SK-N-SH (cell line): ENCODE measurements at regions not wholly inside any gene's neighbourhood (a gene's known extent, or its start where the extent isn't known, plus 50 kb on each side); places are given as distances from the start of the nearest gene placed in this dataset.

Experiments
- CTCF ChIA-PET: fragments of 300-600, 350-600 bp; formaldehyde crosslinking; extraction: SDS; loops from one replicate; lab custom pipeline; 2021; lab: Yijun Ruan, JAX
- POLR2A ChIA-PET: fragments of 350-600 bp; sonication (Branson Sonifier 250); formaldehyde crosslinking; extraction: SDS; loops from one replicate; lab custom pipeline; 2020; ENCODE audit warnings: antibody characterized with exemption, inconsistent platforms; lab: Yijun Ruan, JAX
- DNase-seq: peaks from one replicate; pipeline ENCODE4 v3.0.0; 2012
- H2AFZ ChIP-seq: fragments of 200-600 bp; sonication (generic); 2 replicates; pipeline ENCODE4 v1.8.1; 2016; ENCODE audit warnings: antibody characterized with exemption, mild to moderate bottlenecking, low read depth
- H3F3A ChIP-seq: fragments of 200-600 bp; sonication (generic); replicated peaks from 2 replicates; pipeline ENCODE3; 2016; ENCODE audit warnings: antibody characterized with exemption, mild to moderate bottlenecking; ENCODE audit not compliant: insufficient read depth
- H3K27ac ChIP-seq, 2 experiments: fragments of 200-500 bp in 1 of 2; fragments of 200-600 bp in 1 of 2; sonication (Bioruptor generic) in 1 of 2; sonication (generic), shearing (Covaris generic) in 1 of 2; 2 replicates each; pipeline versions ENCODE4 v1.5.1 to v1.6.1; 2014 to 2016; ENCODE audit warnings: low read depth in 2 of 2, inconsistent platforms in 1 of 2, low read length in 1 of 2, mild to moderate bottlenecking in 1 of 2, mixed read lengths in 1 of 2
- H3K27me3 ChIP-seq: fragments of 200-600 bp; sonication (generic), shearing (Covaris generic); 2 replicates; pipeline ENCODE4 v1.6.1; 2016; ENCODE audit warnings: mixed run types; ENCODE audit not compliant: insufficient read depth
- H3K36me3 ChIP-seq, 2 experiments: fragments of 200-500 bp in 1 of 2; fragments of 200-600 bp in 1 of 2; sonication (Bioruptor generic) in 1 of 2; sonication (generic) in 1 of 2; replicated peaks in 1 of 2; 2 replicates each; pipeline versions ENCODE3 to v1.5.1; 2014 to 2016; ENCODE audit warnings: low read length in 1 of 2, mild to moderate bottlenecking in 1 of 2; ENCODE audit not compliant: insufficient read depth in 2 of 2, control insufficient read depth in 1 of 2
- H3K4me1 ChIP-seq, 2 experiments: fragments of 200-500 bp in 1 of 2; fragments of 200-600 bp in 1 of 2; sonication (Bioruptor generic) in 1 of 2; sonication (generic), shearing (Covaris generic) in 1 of 2; 2 replicates each; pipeline versions ENCODE4 v1.5.1 to v1.6.1; 2014 to 2016; ENCODE audit warnings: low read depth in 1 of 2, low read length in 1 of 2, mixed run types in 1 of 2; ENCODE audit not compliant: insufficient read depth in 2 of 2, control insufficient read depth in 1 of 2
- H3K4me2 ChIP-seq: fragments of 200-600 bp; sonication (generic), shearing (Covaris generic); 2 replicates; pipeline ENCODE4 v1.6.1; 2017; ENCODE audit warnings: mixed run types
- H3K4me3 ChIP-seq, 2 experiments: fragments of 200-500 bp in 1 of 2; fragments of 200-600 bp in 1 of 2; sonication (Bioruptor generic) in 1 of 2; sonication (generic), shearing (Covaris generic) in 1 of 2; 2 replicates each; pipeline versions ENCODE4 v1.5.1 to v1.8.1; 2014 to 2016; ENCODE audit warnings: low read depth in 2 of 2, inconsistent platforms in 1 of 2, low read length in 1 of 2, mild to moderate bottlenecking in 1 of 2, mixed read lengths in 1 of 2, moderate library complexity in 1 of 2
- H3K79me2 ChIP-seq: fragments of 200-600 bp; sonication (generic); 2 replicates; pipeline ENCODE4 v1.8.1; 2017; ENCODE audit warnings: mild to moderate bottlenecking; ENCODE audit not compliant: insufficient read depth
- H3K9ac ChIP-seq: fragments of 200-600 bp; sonication (generic); 2 replicates; pipeline ENCODE4 v1.6.1; 2017; ENCODE audit warnings: mixed run types
- H3K9me2 ChIP-seq: fragments of 200-600 bp; sonication (generic); 2 replicates; pipeline ENCODE4 v1.6.1; 2017; ENCODE audit warnings: mixed run types
- H3K9me3 ChIP-seq: fragments of 200-600 bp; sonication (generic); 2 replicates; pipeline ENCODE4 v1.6.1; 2017; ENCODE audit warnings: mixed run types, mild to moderate bottlenecking, moderate library complexity
- H4K20me1 ChIP-seq: fragments of 200-600 bp; sonication (generic); 2 replicates; pipeline ENCODE4 v1.6.1; 2017; ENCODE audit warnings: mild to moderate bottlenecking, mixed run types; ENCODE audit not compliant: insufficient read depth
- CHD2 ChIP-seq: fragments of 150-350 bp; IDR thresholded peaks from 2 replicates; pipeline ENCODE4 v1.6.1; 2018; ENCODE audit warnings: low read length; ENCODE audit not compliant: partially characterized antibody
- CTCF ChIP-seq: fragments of 200-600 bp; sonication (generic); IDR thresholded peaks from 2 replicates; pipeline ENCODE4 v1.6.1; 2017; ENCODE audit warnings: antibody characterized with exemption, mild to moderate bottlenecking, moderate library complexity
- ELF1 ChIP-seq: IDR thresholded peaks from 2 replicates; pipeline ENCODE4 v1.4.0; 2012
- EZH2phosphoT487 ChIP-seq: fragments of 200-600 bp; sonication (generic); IDR thresholded peaks from 2 replicates; pipeline ENCODE4 v1.6.1; 2017; ENCODE audit warnings: low read depth, mixed run types, mild to moderate bottlenecking, antibody characterized with exemption, moderate library complexity, borderline replicate concordance
- FOXM1 ChIP-seq: IDR thresholded peaks from 2 replicates; pipeline ENCODE4 v1.4.0; 2012; ENCODE audit warnings: low read depth, mild to moderate bottlenecking
- GATA2 ChIP-seq: sonication (generic); formaldehyde crosslinking; IDR thresholded peaks from 2 replicates; pipeline ENCODE4 v1.5.0; 2020; ENCODE audit warnings: mild to moderate bottlenecking, missing genetic modification reagents
- IRF3 ChIP-seq: fragments of 150-350 bp; IDR thresholded peaks from 2 replicates; pipeline ENCODE4 v1.6.1; 2016; ENCODE audit warnings: mild to moderate bottlenecking, low read depth, low read length
- MAX ChIP-seq: IDR thresholded peaks from 2 replicates; pipeline ENCODE4 v1.4.0; 2012; ENCODE audit warnings: low read depth
- MEF2A ChIP-seq: IDR thresholded peaks from 2 replicates; pipeline ENCODE4 v1.4.0; 2012; ENCODE audit warnings: low read depth, borderline replicate concordance
- MXI1 ChIP-seq: IDR thresholded peaks from 2 replicates; pipeline ENCODE4 v1.6.1; 2012; ENCODE audit warnings: mild to moderate bottlenecking, low read depth, low read length, improper control_type of control experiment
- RAD21 ChIP-seq: IDR thresholded peaks from 2 replicates; pipeline ENCODE4 v1.6.1; 2012; ENCODE audit warnings: mild to moderate bottlenecking, low read length
- RCOR1 ChIP-seq: fragments of 150-350 bp; IDR thresholded peaks from 2 replicates; pipeline ENCODE4 v1.6.1; 2017; ENCODE audit warnings: antibody characterized with exemption, low read length
- RFX5 ChIP-seq: IDR thresholded peaks from 2 replicates; pipeline ENCODE4 v1.6.1; 2012; ENCODE audit warnings: mild to moderate bottlenecking, improper control_type of control experiment, low read length
- RXRA ChIP-seq: IDR thresholded peaks from 2 replicates; pipeline ENCODE4 v1.4.0; 2012; ENCODE audit warnings: low read depth, mild to moderate bottlenecking, borderline replicate concordance
- SIN3A ChIP-seq: IDR thresholded peaks from 2 replicates; pipeline ENCODE4 v1.6.1; 2012; ENCODE audit warnings: low read depth, mild to moderate bottlenecking, low read length, moderate library complexity, borderline replicate concordance
- SMC3 ChIP-seq: IDR thresholded peaks from 2 replicates; pipeline ENCODE4 v1.6.1; 2012; ENCODE audit warnings: low read depth, low read length, improper control_type of control experiment
- TCF12 ChIP-seq: IDR thresholded peaks from 2 replicates; pipeline ENCODE4 v1.4.0; 2012
- USF1 ChIP-seq: IDR thresholded peaks from 2 replicates; pipeline ENCODE4 v1.4.0; 2012; ENCODE audit warnings: low read depth, borderline replicate concordance
- WGBS: methylation state at CpG from one replicate; pipeline ENCODE4 v1.1.6; 2017; ENCODE audit warnings: low lambda C conversion rate; 5-methylcytosine and 5-hydroxymethylcytosine counted together

- no peak for TF ChIP-seq USF1
These were observed 120.7 kb downstream of the SEC16B start (continued) for GRCh38 chr1:177849130-177849529.

- no peak overlapping the region for H2AFZ ChIP-seq
- DNase-seq, result no peak
- no peak overlapping the region for H3K27ac ChIP-seq
- H3K4me1 ChIP-seq, result no peaks in the 10 kb centered on the region
- no peaks in the 10 kb centered on the region for H3K9me2 ChIP-seq
- H3K9me3 ChIP-seq, result no peaks in the 10 kb centered on the region
- no peak overlapping the region for H3K9ac ChIP-seq
- H4K20me1 ChIP-seq, result no peaks in the 10 kb centered on the region
- 14% methylated on average over 4 of the region's 4 CpGs for WGBS
- CTCF ChIA-PET, result no interaction called here
- H3K79me2 ChIP-seq, result no peaks in the 10 kb centered on the region
- H3K27me3 ChIP-seq, result no peaks in the 10 kb centered on the region
- no peaks in the 10 kb centered on the region for H3K36me3 ChIP-seq
- no peak overlapping the region for H3K4me2 ChIP-seq
- POLR2A ChIA-PET, result no interaction called here
- TF ChIP-seq RCOR1, result no peak
- no peak for TF ChIP-seq IRF3
- TF ChIP-seq GATA2 (CRISPR knock-in tag), result no peak
- TF ChIP-seq CHD2, result no peak
- TF ChIP-seq EZH2phosphoT487, result no peak
- TF ChIP-seq TCF12, result no peak
- TF ChIP-seq MAX, result no peak
- TF ChIP-seq RXRA, result no peak
- no peak for TF ChIP-seq RFX5
- no peak for TF ChIP-seq CTCF
- TF ChIP-seq SMC3, result no peak
- no peak for TF ChIP-seq FOXM1
- TF ChIP-seq MXI1, result no peak
- no peak for TF ChIP-seq RAD21
- no peak for TF ChIP-seq ELF1
- no peak for TF ChIP-seq SIN3A
- TF ChIP-seq MEF2A, result no peak
- no peaks in the 10 kb centered on the region for H3F3A ChIP-seq
- H3K4me3 ChIP-seq, result no peak overlapping the region
These were observed 121.3 kb downstream of the SEC16B start for GRCh38 chr1:177848577-177848976.
